Upper lobe of right lung (tissue), 1 donor: ENCODE measurements at regions not wholly inside any gene's neighbourhood (a gene's known extent, or its start where the extent isn't known, plus 50 kb on each side); places are given as distances from the start of the nearest gene placed in this dataset.

Source experiments
- ATAC-seq: fragments of 200-7000 bp; cut with Tn5 transposase; one replicate; pipeline ENCODE4 v1.9.1; 2020; ENCODE audit warnings: mild to moderate bottlenecking, moderate library complexity
- DNase-seq: peaks from one replicate; pipeline ENCODE4 v3.0.0-alpha.2; 2020
- H3K27ac ChIP-seq: fragments of 200-600 bp; one replicate; pipeline ENCODE4 v1.8.0; 2022
- H3K27me3 ChIP-seq: fragments of 200-600 bp; one replicate; pipeline ENCODE4 v1.8.0; 2022; ENCODE audit warnings: mild to moderate bottlenecking
- H3K36me3 ChIP-seq: fragments of 200-600 bp; one replicate; pipeline ENCODE4 v1.8.0; 2022
- H3K4me1 ChIP-seq: fragments of 200-600 bp; one replicate; pipeline ENCODE4 v1.8.0; 2022
- H3K4me3 ChIP-seq: fragments of 200-600 bp; one replicate; pipeline ENCODE4 v1.8.0; 2022; ENCODE audit warnings: mild to moderate bottlenecking
- H3K9me3 ChIP-seq: fragments of 200-600 bp; one replicate; pipeline ENCODE4 v1.8.0; 2022
- intact Hi-C: fragments of 100-400 bp; cut with DNase I; formaldehyde crosslinking; loops from one replicate; pipeline ENCODE4 v1.11.0; 2022
- TF ChIP-seq, protein P1 (sequence below): fragments of 200-600 bp; IDR thresholded peaks from one replicate; pipeline ENCODE4 v1.8.0; 2022; ENCODE audit warnings: antibody characterized with exemption
- donor health status: DM: no; HTN: yes; CAD: no; lungs with severe emphysema.

DNA sequence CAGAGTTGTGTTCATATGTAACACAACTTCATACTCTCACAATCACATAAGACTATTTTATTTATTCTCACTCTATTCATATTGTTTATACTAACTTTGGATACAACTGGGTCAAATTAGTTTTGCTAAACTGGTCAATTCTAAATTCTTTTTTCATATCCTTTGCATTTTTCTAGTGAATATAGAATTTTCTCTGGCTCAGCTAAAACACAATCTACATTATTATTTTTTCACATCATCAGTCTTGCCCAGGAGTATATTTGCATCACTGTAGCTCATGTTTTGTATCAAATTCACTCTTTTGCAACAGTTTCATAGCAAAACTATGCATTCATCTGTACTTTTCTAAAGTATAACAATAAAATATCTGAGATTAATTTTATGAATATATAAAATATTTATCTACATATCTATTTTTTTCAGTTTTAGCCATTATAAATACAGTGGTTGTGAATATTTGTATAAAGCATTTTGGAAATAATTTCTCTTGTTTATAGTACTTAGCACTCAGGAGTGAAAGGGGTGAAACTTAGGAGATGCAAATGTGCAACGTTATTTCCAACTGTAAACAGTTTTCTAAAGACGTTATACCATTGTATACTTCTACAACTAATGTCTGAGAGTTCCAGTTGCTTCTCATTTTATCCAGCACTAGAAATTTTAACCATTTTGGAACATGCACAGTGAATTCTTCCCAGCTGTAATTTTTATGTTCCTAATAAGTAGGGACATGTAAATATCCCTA lies 854.6 kb downstream of the CBLN2 start:
- H3K9me3 ChIP-seq = no peaks in the 10 kb centered on the region
- no peak overlapping the region for H3K27ac ChIP-seq
- no peak overlapping the region for H3K4me3 ChIP-seq
- H3K36me3 ChIP-seq = no peaks in the 10 kb centered on the region
- intact Hi-C loops = no loop called here
- TF ChIP-seq, protein P1, sequence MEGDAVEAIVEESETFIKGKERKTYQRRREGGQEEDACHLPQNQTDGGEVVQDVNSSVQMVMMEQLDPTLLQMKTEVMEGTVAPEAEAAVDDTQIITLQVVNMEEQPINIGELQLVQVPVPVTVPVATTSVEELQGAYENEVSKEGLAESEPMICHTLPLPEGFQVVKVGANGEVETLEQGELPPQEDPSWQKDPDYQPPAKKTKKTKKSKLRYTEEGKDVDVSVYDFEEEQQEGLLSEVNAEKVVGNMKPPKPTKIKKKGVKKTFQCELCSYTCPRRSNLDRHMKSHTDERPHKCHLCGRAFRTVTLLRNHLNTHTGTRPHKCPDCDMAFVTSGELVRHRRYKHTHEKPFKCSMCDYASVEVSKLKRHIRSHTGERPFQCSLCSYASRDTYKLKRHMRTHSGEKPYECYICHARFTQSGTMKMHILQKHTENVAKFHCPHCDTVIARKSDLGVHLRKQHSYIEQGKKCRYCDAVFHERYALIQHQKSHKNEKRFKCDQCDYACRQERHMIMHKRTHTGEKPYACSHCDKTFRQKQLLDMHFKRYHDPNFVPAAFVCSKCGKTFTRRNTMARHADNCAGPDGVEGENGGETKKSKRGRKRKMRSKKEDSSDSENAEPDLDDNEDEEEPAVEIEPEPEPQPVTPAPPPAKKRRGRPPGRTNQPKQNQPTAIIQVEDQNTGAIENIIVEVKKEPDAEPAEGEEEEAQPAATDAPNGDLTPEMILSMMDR = no peak
- H3K27me3 ChIP-seq = no peaks in the 10 kb centered on the region
- DNase-seq (no peak), ATAC-seq (no peak)
- no peaks in the 10 kb centered on the region for H3K4me1 ChIP-seq

GRCh38 chr18:71682591-71682990 lies 861.6 kb downstream of the CBLN2 start:
- intact Hi-C loops = no loop called here
- H3K4me3 ChIP-seq = no peak overlapping the region
- H3K36me3 ChIP-seq = no peaks in the 10 kb centered on the region
- TF ChIP-seq, protein P1 = no peak
- H3K27ac ChIP-seq = no peak overlapping the region
- no peaks in the 10 kb centered on the region for H3K9me3 ChIP-seq
- no peak for DNase-seq
- H3K4me1 ChIP-seq = no peaks in the 10 kb centered on the region
- H3K27me3 ChIP-seq = no peaks in the 10 kb centered on the region
- no peak for ATAC-seq

- DNase-seq (no peak), ATAC-seq (no peak)
- no peaks in the 10 kb centered on the region for H3K9me3 ChIP-seq
- H3K27me3 ChIP-seq = no peaks in the 10 kb centered on the region
- intact Hi-C loops = no loop called here
- no peak overlapping the region for H3K27ac ChIP-seq
- TF ChIP-seq, protein P1 = no peak
- no peaks in the 10 kb centered on the region for H3K4me1 ChIP-seq
- H3K36me3 ChIP-seq = no peaks in the 10 kb centered on the region
- no peak overlapping the region for H3K4me3 ChIP-seq
Measured at GRCh38 chr18:71678144-71678543, 866.0 kb downstream of the CBLN2 start.

- DNase-seq = no peak
- intact Hi-C loops = no loop called here
- Histone ChIP-seq H3K36me3 (no peaks in the 10 kb centered on the region), H3K4me3 (no peak overlapping the region), H3K27ac (no peak overlapping the region), H3K4me1 (no peaks in the 10 kb centered on the region), H3K9me3 (no peaks in the 10 kb centered on the region), H3K27me3 (no peaks in the 10 kb centered on the region)
- TF ChIP-seq, protein P1 = no peak
- ATAC-seq = peak; percentile 29
Measured at GRCh38 chr18:71673954-71674353, 870.2 kb downstream of the CBLN2 start.

- H3K27me3 ChIP-seq = no peaks in the 10 kb centered on the region
- TF ChIP-seq, protein P1 = no peak
- no peaks in the 10 kb centered on the region for H3K9me3 ChIP-seq
- ATAC-seq (peak; percentile 36), DNase-seq (no peak)
- H3K27ac ChIP-seq = no peak overlapping the region
- no peaks in the 10 kb centered on the region for H3K36me3 ChIP-seq
- no peaks in the 10 kb centered on the region for H3K4me1 ChIP-seq
- intact Hi-C loops = no loop called here
- H3K4me3 ChIP-seq = no peak overlapping the region
Measured at GRCh38 chr18:71673498-71673897, 870.6 kb downstream of the CBLN2 start.

GRCh38 chr18:71666481-71666880 lies 877.7 kb downstream of the CBLN2 start:
- DNase-seq = no peak
- H3K4me1 ChIP-seq = no peaks in the 10 kb centered on the region
- TF ChIP-seq, protein P1 = no peak
- H3K4me3 ChIP-seq = no peak overlapping the region
- ATAC-seq = no peak
- H3K9me3 ChIP-seq = no peaks in the 10 kb centered on the region
- H3K36me3 ChIP-seq = no peaks in the 10 kb centered on the region
- intact Hi-C loops = no loop called here
- no peak overlapping the region for H3K27ac ChIP-seq
- no peaks in the 10 kb centered on the region for H3K27me3 ChIP-seq
